GM10248 (cell line): ENCODE measurements at regions not wholly inside any gene's neighbourhood (a gene's known extent, or its start where the extent isn't known, plus 50 kb on each side); places are given as distances from the start of the nearest gene placed in this dataset.

Experiments
- CTCF ChIA-PET: fragments of 300-600 bp; sonication (Branson Sonifier 250); formaldehyde crosslinking; extraction: SDS; loops from one replicate; lab custom pipeline; 2021; ENCODE audit warnings: antibody characterized with exemption; lab: Yijun Ruan, JAX
- POLR2A ChIA-PET: fragments of 350-650 bp; sonication (Branson Sonifier 250); formaldehyde crosslinking; extraction: SDS; loops from one replicate; lab custom pipeline; 2020; ENCODE audit warnings: antibody characterized with exemption; lab: Yijun Ruan, JAX
- DNase-seq: peaks from one replicate; pipeline ENCODE4 v3.0.0; 2012; ENCODE audit errors: extremely low spot score
- CTCF ChIP-seq: IDR thresholded peaks from 2 replicates; pipeline ENCODE4 v1.5.1; 2012; ENCODE audit warnings: mild to moderate bottlenecking, low read depth; ENCODE audit errors: extremely low read depth, missing control alignments, control extremely low read depth

GRCh38 chr1:221022331-221022730, 143.1 kb downstream of the HLX start:
- ChIA-PET POLR2A (no interaction called here), CTCF (no interaction called here)
- no peak for TF ChIP-seq CTCF
- DNase-seq: no peak

- no peak for TF ChIP-seq CTCF
- CTCF ChIA-PET: no interaction called here
- DNase-seq: no peak
- POLR2A ChIA-PET: no interaction called here
These were observed 144.2 kb downstream of the HLX start for GRCh38 chr1:221023482-221023881.

GRCh38 chr1:221025501-221025900, 146.3 kb downstream of the HLX start:
- no peak for DNase-seq
- CTCF ChIA-PET: interaction anchor here (0.8 to 1.3 kb wide), 2 partner anchors 9 kb away, joined by 3 read pairs; no protein-coding TSS in a partner anchor
- POLR2A ChIA-PET: no interaction called here

GRCh38 chr1:221025956-221026355, 146.7 kb downstream of the HLX start:
- DNase-seq: no peak
- CTCF ChIA-PET: interaction anchor here (0.8 to 1.3 kb wide), 2 partner anchors 8 to 9 kb away, joined by 3 read pairs; no protein-coding TSS in a partner anchor
- POLR2A ChIA-PET: no interaction called here
- TF ChIP-seq CTCF: no peak

More at GRCh38 chr1:221025501-221025900, 146.3 kb downstream of the HLX start:
- no peak for TF ChIP-seq CTCF

- ChIA-PET CTCF (no interaction called here), POLR2A (no interaction called here)
- no peak for TF ChIP-seq CTCF
These were observed 150.9 kb downstream of the HLX start for GRCh38 chr1:221029981-221030649.

GRCh38 chr1:221030990-221031389, 151.7 kb downstream of the HLX start:
- ChIA-PET POLR2A (no interaction called here), CTCF (no interaction called here)
- no peak for TF ChIP-seq CTCF
- no peak for DNase-seq

More at GRCh38 chr1:221029981-221030649, 150.9 kb downstream of the HLX start:
- DNase-seq: no peak
